ENCODE measurements at regions not wholly inside any gene's neighbourhood (a gene's known extent, or its start where the extent isn't known, plus 50 kb on each side); places are given as distances from the start of the nearest gene placed in this dataset.
"Not testable (repeated sequence)": the region's sequence is repeated elsewhere in the genome, so short reads cannot be mapped to it uniquely, and the experiment has no call there.

DNA sequence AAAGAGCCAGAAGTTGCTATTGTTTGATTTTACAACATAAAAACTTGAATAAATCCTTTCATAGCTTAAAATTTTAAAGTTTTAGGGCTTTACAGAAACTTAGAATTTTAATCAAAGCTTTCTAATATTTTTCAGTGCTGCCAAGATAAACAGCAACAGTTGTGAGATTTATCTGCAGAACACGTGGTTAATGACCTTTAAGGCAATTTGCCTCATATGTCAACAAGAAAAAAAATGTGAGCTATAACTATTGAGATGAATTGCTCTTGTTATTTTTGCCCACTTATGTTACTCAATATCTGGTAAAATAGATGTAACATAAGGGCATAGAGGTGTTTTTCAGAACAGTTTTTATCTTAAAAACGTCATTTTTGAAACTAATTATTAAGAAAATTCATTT is 96.7 kb upstream of the NECTIN3 start:
- DNase-seq (ENCODE audit: extremely low read depth, insufficient read length): no peak
- no peaks in the 10 kb centered on the region for H3K27me3 ChIP-seq (replicated peaks; ENCODE audit: control insufficient read depth, insufficient read depth, low read length)
- H3K4me3 ChIP-seq (replicated peaks; ENCODE audit: low read depth, low read length): no peak overlapping the region
- TF ChIP-seq, protein P1, sequence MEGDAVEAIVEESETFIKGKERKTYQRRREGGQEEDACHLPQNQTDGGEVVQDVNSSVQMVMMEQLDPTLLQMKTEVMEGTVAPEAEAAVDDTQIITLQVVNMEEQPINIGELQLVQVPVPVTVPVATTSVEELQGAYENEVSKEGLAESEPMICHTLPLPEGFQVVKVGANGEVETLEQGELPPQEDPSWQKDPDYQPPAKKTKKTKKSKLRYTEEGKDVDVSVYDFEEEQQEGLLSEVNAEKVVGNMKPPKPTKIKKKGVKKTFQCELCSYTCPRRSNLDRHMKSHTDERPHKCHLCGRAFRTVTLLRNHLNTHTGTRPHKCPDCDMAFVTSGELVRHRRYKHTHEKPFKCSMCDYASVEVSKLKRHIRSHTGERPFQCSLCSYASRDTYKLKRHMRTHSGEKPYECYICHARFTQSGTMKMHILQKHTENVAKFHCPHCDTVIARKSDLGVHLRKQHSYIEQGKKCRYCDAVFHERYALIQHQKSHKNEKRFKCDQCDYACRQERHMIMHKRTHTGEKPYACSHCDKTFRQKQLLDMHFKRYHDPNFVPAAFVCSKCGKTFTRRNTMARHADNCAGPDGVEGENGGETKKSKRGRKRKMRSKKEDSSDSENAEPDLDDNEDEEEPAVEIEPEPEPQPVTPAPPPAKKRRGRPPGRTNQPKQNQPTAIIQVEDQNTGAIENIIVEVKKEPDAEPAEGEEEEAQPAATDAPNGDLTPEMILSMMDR (IDR thresholded peaks at IDR 0.05; ENCODE audit: insufficient read depth, low read length, poor library complexity, severe bottlenecking): no peak
- H3K36me3 ChIP-seq (ENCODE audit: control insufficient read depth, insufficient read depth, low read length): no peaks in the 10 kb centered on the region

DNA sequence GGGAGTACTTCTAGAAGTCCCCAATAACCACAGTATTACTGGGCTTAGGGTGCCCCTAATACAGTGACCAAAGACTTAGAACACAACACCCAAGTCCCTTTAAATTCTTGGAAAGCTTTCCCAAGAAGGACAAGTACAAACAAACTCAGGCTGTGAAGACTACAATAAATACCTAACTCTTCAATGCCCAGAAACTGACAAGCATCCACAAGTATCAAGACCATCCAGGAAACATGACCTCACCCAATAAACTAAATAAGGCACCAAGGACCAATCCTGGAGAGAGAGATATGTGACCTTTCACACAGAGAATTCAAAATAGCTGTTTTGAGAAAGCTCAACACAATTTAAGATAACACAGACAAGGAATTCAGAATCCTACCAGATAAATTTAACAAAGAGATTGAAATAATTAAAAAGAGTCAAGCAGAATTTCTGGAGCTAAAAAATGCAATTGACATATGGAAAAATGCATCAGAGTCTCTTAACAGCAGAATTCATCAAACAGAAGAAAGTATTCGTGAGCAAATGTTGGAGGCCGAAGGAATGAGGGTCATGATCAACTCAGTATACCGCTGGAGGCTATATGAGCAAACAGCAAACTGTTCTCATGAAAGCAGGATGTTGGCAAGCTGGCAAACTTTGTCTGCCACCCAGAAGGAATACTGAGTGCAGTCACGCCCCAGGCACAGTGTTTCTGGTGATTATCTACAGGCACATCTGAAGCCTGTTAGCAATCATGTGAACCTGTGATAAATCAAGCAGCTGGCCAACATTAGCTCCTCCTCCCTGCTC is 87.0 kb upstream of the NECTIN3 start:
- TF ChIP-seq, protein P1 (IDR thresholded peaks at IDR 0.05; ENCODE audit: insufficient read depth, low read length, poor library complexity, severe bottlenecking): no peak
- H3K36me3 ChIP-seq (ENCODE audit: control insufficient read depth, insufficient read depth, low read length): no peaks in the 10 kb centered on the region
- no peak overlapping the region for H3K4me3 ChIP-seq (replicated peaks; ENCODE audit: low read depth, low read length)
- H3K27me3 ChIP-seq (replicated peaks; ENCODE audit: control insufficient read depth, insufficient read depth, low read length): no peaks in the 10 kb centered on the region
- DNase-seq (ENCODE audit: extremely low read depth, insufficient read length): no peak

DNA sequence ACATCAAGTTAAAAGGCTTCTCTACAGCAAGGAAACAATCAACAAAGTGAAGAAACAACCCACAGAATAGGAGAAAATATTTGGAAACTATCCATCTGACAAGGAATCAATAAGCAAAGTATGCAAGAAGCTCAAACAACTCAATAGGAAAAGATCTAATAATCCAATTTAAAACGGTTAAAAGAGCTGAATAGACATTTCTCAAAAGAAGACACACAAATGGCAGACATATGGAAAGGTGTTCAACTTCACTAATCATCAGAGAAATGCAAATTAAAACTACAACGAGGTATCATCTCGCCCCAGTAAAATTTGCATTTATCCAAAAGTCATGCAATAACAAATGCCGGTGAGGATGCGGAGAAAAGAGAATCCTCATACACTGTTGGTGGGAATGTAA is 82.2 kb upstream of the NECTIN3 start:
- H3K4me3 ChIP-seq (replicated peaks; ENCODE audit: low read depth, low read length): no peak overlapping the region
- no peaks in the 10 kb centered on the region for H3K27me3 ChIP-seq (replicated peaks; ENCODE audit: control insufficient read depth, insufficient read depth, low read length)
- no peak for DNase-seq (ENCODE audit: extremely low read depth, insufficient read length)
- no peaks in the 10 kb centered on the region for H3K36me3 ChIP-seq (ENCODE audit: control insufficient read depth, insufficient read depth, low read length)
- TF ChIP-seq, protein P1 (IDR thresholded peaks at IDR 0.05; ENCODE audit: insufficient read depth, low read length, poor library complexity, severe bottlenecking): no peak

DNA sequence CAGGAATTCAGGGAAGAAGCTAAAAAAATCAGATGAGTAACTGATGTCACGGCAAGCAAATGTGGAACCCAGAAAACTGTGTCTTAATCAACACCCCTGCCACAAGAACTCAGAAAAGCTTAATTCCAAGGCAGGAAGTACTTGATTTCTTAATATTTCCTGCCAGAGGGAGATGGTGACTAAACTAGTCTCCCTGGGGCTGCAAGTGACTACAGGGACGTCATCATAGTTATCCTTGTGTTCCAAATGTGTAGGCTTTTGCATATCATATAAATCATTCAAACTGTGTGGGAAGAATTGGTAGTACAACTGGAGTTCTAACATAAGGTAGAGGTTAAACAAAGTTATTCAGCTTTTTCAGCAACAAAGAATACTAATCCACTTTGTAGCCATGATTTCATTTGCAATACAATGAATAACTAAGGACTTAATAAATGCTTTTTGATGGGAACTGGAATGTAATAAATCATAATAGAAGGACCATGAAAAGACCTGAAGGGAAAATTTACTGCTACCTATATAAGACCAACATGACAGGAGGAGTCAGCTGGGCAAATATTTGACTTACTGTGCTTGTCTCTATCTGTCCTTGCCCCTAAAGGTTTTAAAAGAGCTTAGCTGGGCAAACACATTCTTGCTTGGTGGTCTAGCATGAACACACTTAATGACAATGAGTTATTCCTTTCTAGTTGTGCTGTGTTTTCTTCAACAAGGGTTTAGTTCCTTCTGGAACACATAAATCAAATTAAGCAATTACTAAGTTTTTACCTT is 76.0 kb upstream of the NECTIN3 start:
- TF ChIP-seq, protein P1 (IDR thresholded peaks at IDR 0.05; ENCODE audit: insufficient read depth, low read length, poor library complexity, severe bottlenecking): no peak
- Histone ChIP-seq H3K36me3 (ENCODE audit: control insufficient read depth, insufficient read depth, low read length) (no peaks in the 10 kb centered on the region), H3K4me3 (replicated peaks; ENCODE audit: low read depth, low read length) (no peak overlapping the region), H3K27me3 (replicated peaks; ENCODE audit: control insufficient read depth, insufficient read depth, low read length) (no peaks in the 10 kb centered on the region)
- no peak for DNase-seq (ENCODE audit: extremely low read depth, insufficient read length)

DNA sequence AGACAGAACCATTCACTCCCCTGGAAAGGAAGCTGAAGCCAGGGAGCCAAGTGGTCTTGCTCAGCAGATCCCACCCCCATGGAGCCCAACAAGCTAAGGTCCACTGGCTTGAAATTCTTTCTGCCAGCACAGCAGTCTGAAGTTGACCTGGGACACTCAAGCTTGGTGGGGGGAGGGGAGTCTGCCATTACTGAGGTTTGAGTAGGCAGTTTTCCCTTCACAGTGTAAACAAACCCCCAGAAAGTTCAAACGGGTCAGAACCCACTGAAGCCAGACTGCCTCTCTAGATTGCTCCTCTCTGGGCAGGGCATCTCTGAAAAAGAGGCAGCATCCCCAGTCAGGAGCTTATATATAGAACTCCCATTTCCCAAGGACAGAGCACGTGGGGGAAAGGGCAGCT is 72.8 kb upstream of the NECTIN3 start:
- not testable (repeated sequence) for H3K36me3 ChIP-seq (ENCODE audit: control insufficient read depth, insufficient read depth, low read length); DNase-seq (ENCODE audit: extremely low read depth, insufficient read length); H3K4me3 ChIP-seq (replicated peaks; ENCODE audit: low read depth, low read length); H3K27me3 ChIP-seq (replicated peaks; ENCODE audit: control insufficient read depth, insufficient read depth, low read length)

DNA sequence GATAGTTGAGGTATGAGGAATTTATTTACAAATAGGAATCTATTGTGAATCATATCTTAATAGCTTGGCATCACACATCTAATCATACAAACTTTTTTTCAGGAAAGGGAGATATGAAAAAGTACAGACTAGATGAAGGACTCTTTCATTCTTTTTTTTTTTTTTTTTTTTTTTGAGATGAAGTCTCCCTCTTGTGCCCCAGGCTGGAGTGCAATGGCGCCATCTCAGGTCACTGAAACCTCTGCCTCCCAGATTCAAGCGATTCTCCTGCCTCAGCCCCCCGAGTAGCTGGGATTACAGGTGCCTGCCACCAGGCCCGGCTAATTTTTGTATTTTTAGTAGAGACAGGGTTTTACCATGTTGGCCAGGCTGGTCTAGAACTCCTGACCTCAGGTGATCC is 65.1 kb upstream of the NECTIN3 start:
- H3K4me3 ChIP-seq (replicated peaks; ENCODE audit: low read depth, low read length): not testable (repeated sequence)

More for the DNA sequence above, 65.1 kb upstream of the NECTIN3 start:
- not testable (repeated sequence) for H3K27me3 ChIP-seq (replicated peaks; ENCODE audit: control insufficient read depth, insufficient read depth, low read length); DNase-seq (ENCODE audit: extremely low read depth, insufficient read length); H3K36me3 ChIP-seq (ENCODE audit: control insufficient read depth, insufficient read depth, low read length)
